Neural cell (in vitro differentiated cells): ENCODE measurements at regions not wholly inside any gene's neighbourhood (a gene's known extent, or its start where the extent isn't known, plus 50 kb on each side); places are given as distances from the start of the nearest gene placed in this dataset.
A peak's percentile ranks its signal among the peaks of the same experiment; 100 is the strongest.

Experiments used
- H2AFZ ChIP-seq: fragments of 200-600, 300-800 bp; sonication (generic), shearing (Covaris generic); 2 replicates; pipeline ENCODE4 v1.6.0; 2014; ENCODE audit warnings: low read depth, mild to moderate bottlenecking, antibody characterized with exemption, low read length, moderate library complexity
- H3F3A ChIP-seq: fragments of 200-600 bp; shearing (Covaris generic); 2 replicates; pipeline ENCODE4 v1.6.1; 2016; ENCODE audit warnings: mild to moderate bottlenecking, moderate library complexity, mixed read lengths, antibody characterized with exemption, low read length; ENCODE audit not compliant: insufficient read depth, poor library complexity, severe bottlenecking
- H3K27ac ChIP-seq: fragments of 200-600, 300-800 bp; sonication (generic), shearing (Covaris generic); 2 replicates; pipeline ENCODE4 v1.5.1; 2014; ENCODE audit warnings: mild to moderate bottlenecking, low read length, moderate library complexity
- H3K27me3 ChIP-seq: fragments of 300-800, 200-600 bp; sonication (generic), shearing (Covaris generic); 2 replicates; pipeline ENCODE4 v1.6.0; 2014; ENCODE audit warnings: mild to moderate bottlenecking, low read depth, low read length, moderate library complexity; ENCODE audit not compliant: insufficient read depth
- H3K36me3 ChIP-seq: fragments of 300-800, 200-600 bp; sonication (generic), shearing (Covaris generic); 2 replicates; pipeline ENCODE4 v1.5.1; 2014; ENCODE audit warnings: mild to moderate bottlenecking, antibody characterized with exemption, low read length, moderate library complexity; ENCODE audit not compliant: insufficient read depth
- H3K4me2 ChIP-seq: fragments of 300-800, 200-600 bp; sonication (generic), shearing (Covaris generic); 2 replicates; pipeline ENCODE4 v1.6.0; 2014; ENCODE audit warnings: mild to moderate bottlenecking, low read length
- H3K4me3 ChIP-seq: fragments of 300-800, 200-600 bp; sonication (generic), shearing (Covaris generic); 2 replicates; pipeline ENCODE4 v1.5.1; 2014; ENCODE audit warnings: mild to moderate bottlenecking, low read length, moderate library complexity
- H3K79me2 ChIP-seq: fragments of 200-600 bp; shearing (Covaris generic); replicated peaks from 2 replicates; pipeline ENCODE4 v1.6.0; 2014; ENCODE audit warnings: mild to moderate bottlenecking, low read length, moderate library complexity; ENCODE audit not compliant: insufficient read depth
- H3K9ac ChIP-seq: fragments of 300-800, 200-600 bp; sonication (generic), shearing (Covaris generic); 2 replicates; pipeline ENCODE4 v1.6.1; 2016; ENCODE audit warnings: mild to moderate bottlenecking, low read length, mixed read lengths
- H3K9me2 ChIP-seq: fragments of 200-600 bp; shearing (Covaris generic); 2 replicates; pipeline ENCODE4 v1.6.1; 2016; ENCODE audit warnings: mild to moderate bottlenecking, low read length, mixed read lengths; ENCODE audit not compliant: insufficient read depth
- H3K9me3 ChIP-seq: fragments of 200-600, 300-800 bp; sonication (generic), shearing (Covaris generic); 2 replicates; pipeline ENCODE4 v1.6.1; 2016; ENCODE audit warnings: mild to moderate bottlenecking, mixed run types, low read length, moderate library complexity, mixed read lengths
- H4K20me1 ChIP-seq: fragments of 200-600 bp; shearing (Covaris generic); 2 replicates; pipeline ENCODE4 v1.6.1; 2016; ENCODE audit warnings: mild to moderate bottlenecking, mixed run types; ENCODE audit not compliant: insufficient read depth
- EP300 ChIP-seq: fragments of 450-650 bp; conservative IDR thresholded peaks from 2 replicates; pipeline ENCODE4 v1.6.1; 2014; ENCODE audit warnings: antibody characterized with exemption, mild to moderate bottlenecking, moderate library complexity; ENCODE audit not compliant: poor library complexity, severe bottlenecking
- RAD21 ChIP-seq: fragments of 450-650 bp; conservative IDR thresholded peaks from 2 replicates; pipeline ENCODE4 v1.6.1; 2014; ENCODE audit warnings: antibody characterized with exemption, mild to moderate bottlenecking, moderate library complexity
- SMC3 ChIP-seq: fragments of 450-650 bp; conservative IDR thresholded peaks from 2 replicates; pipeline ENCODE4 v1.6.1; 2014; ENCODE audit warnings: antibody characterized with exemption, mild to moderate bottlenecking, moderate library complexity; ENCODE audit not compliant: poor library complexity
- TAF1 ChIP-seq: IDR thresholded peaks from 2 replicates; pipeline ENCODE4 v1.6.1; 2012; ENCODE audit warnings: low read depth
- TF ChIP-seq, protein P1 (sequence below): fragments of 450-650 bp; IDR thresholded peaks from 2 replicates; pipeline ENCODE4 v1.5.1; 2014; ENCODE audit warnings: antibody characterized with exemption, mild to moderate bottlenecking, moderate library complexity; ENCODE audit not compliant: poor library complexity, severe bottlenecking
- TF ChIP-seq, protein P2 (sequence below): IDR thresholded peaks from 2 replicates; pipeline ENCODE4 v1.6.1; 2012; ENCODE audit warnings: borderline replicate concordance

DNA sequence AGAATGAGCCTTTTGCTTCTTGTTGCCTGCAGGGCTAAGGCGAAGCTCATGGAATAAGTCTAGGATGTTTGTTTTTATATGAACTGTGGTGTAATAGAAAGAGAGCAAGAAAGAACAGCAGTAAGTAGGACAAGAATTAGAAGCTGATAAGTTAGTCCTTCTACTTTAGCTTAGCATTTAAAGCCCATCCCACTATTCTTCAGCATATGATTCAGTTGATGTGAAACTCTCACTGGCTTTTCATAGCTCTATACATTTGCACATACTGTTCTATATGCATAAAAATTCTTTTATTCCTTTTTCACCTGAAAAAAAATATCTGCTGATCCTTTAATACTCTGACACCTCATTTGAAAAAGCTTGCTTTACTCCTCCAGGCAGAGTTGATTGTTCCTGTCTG, 712.0 kb downstream of the USP25 start:
- no peak for TF ChIP-seq EP300
- TF ChIP-seq, protein P1, sequence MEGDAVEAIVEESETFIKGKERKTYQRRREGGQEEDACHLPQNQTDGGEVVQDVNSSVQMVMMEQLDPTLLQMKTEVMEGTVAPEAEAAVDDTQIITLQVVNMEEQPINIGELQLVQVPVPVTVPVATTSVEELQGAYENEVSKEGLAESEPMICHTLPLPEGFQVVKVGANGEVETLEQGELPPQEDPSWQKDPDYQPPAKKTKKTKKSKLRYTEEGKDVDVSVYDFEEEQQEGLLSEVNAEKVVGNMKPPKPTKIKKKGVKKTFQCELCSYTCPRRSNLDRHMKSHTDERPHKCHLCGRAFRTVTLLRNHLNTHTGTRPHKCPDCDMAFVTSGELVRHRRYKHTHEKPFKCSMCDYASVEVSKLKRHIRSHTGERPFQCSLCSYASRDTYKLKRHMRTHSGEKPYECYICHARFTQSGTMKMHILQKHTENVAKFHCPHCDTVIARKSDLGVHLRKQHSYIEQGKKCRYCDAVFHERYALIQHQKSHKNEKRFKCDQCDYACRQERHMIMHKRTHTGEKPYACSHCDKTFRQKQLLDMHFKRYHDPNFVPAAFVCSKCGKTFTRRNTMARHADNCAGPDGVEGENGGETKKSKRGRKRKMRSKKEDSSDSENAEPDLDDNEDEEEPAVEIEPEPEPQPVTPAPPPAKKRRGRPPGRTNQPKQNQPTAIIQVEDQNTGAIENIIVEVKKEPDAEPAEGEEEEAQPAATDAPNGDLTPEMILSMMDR = no peak
- no peak for TF ChIP-seq TAF1
- TF ChIP-seq, protein P2, sequence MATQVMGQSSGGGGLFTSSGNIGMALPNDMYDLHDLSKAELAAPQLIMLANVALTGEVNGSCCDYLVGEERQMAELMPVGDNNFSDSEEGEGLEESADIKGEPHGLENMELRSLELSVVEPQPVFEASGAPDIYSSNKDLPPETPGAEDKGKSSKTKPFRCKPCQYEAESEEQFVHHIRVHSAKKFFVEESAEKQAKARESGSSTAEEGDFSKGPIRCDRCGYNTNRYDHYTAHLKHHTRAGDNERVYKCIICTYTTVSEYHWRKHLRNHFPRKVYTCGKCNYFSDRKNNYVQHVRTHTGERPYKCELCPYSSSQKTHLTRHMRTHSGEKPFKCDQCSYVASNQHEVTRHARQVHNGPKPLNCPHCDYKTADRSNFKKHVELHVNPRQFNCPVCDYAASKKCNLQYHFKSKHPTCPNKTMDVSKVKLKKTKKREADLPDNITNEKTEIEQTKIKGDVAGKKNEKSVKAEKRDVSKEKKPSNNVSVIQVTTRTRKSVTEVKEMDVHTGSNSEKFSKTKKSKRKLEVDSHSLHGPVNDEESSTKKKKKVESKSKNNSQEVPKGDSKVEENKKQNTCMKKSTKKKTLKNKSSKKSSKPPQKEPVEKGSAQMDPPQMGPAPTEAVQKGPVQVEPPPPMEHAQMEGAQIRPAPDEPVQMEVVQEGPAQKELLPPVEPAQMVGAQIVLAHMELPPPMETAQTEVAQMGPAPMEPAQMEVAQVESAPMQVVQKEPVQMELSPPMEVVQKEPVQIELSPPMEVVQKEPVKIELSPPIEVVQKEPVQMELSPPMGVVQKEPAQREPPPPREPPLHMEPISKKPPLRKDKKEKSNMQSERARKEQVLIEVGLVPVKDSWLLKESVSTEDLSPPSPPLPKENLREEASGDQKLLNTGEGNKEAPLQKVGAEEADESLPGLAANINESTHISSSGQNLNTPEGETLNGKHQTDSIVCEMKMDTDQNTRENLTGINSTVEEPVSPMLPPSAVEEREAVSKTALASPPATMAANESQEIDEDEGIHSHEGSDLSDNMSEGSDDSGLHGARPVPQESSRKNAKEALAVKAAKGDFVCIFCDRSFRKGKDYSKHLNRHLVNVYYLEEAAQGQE = no peak
- peak; percentile 16 for TF ChIP-seq RAD21
- no peaks in the 10 kb centered on the region for H4K20me1 ChIP-seq
- H3K4me2 ChIP-seq = no peak overlapping the region
- no peaks in the 10 kb centered on the region for H3K79me2 ChIP-seq
- peak overlapping the region; percentile 4 for H3K27ac ChIP-seq
- no peak overlapping the region for H2AFZ ChIP-seq
- no peaks in the 10 kb centered on the region for H3K36me3 ChIP-seq
- H3K9ac ChIP-seq = no peak overlapping the region
- H3K9me2 ChIP-seq = no peaks in the 10 kb centered on the region
- H3K4me3 ChIP-seq = no peak overlapping the region
- no peaks in the 10 kb centered on the region for H3K9me3 ChIP-seq
- H3F3A ChIP-seq = no peaks in the 10 kb centered on the region
- no peaks in the 10 kb centered on the region for H3K27me3 ChIP-seq

DNA sequence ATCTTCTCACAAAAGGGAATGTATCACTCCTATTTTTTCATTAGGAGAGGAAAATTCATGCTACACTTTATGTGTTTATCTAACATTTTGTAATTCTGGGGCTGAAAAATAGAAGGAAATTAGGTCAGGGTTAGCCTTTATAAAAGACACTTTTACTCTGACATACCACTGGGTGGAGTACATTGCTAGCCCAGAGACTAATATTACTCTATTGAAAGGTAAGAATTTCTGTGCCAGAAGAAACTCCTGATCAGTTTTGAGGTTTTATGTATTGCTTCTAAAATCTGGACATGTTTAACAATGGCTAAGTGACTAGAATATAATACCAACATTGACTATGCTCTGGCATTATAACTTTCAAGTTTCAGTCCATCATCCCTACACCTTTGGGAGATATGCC, 724.6 kb downstream of the USP25 start:
- Histone ChIP-seq H2AFZ (no peak overlapping the region), H3K9me3 (peaks cover 2% of the 10 kb centered on the region), H3F3A (no peaks in the 10 kb centered on the region), H3K27me3 (no peaks in the 10 kb centered on the region), H3K27ac (no peak overlapping the region), H3K4me2 (no peak overlapping the region), H3K4me3 (no peak overlapping the region), H3K9ac (no peak overlapping the region), H3K36me3 (no peaks in the 10 kb centered on the region), H3K9me2 (no peaks in the 10 kb centered on the region), H4K20me1 (no peaks in the 10 kb centered on the region), H3K79me2 (peaks cover 5% of the 10 kb centered on the region)
- peak; percentile 72 for TF ChIP-seq SMC3
- TF ChIP-seq, protein P1 = peak; percentile 68
- peak; percentile 75 for TF ChIP-seq RAD21
- TF ChIP-seq, protein P2 = no peak
